ENCODE measurements at regions not wholly inside any gene's neighbourhood (a gene's known extent, or its start where the extent isn't known, plus 50 kb on each side); places are given as distances from the start of the nearest gene placed in this dataset.

DNA sequence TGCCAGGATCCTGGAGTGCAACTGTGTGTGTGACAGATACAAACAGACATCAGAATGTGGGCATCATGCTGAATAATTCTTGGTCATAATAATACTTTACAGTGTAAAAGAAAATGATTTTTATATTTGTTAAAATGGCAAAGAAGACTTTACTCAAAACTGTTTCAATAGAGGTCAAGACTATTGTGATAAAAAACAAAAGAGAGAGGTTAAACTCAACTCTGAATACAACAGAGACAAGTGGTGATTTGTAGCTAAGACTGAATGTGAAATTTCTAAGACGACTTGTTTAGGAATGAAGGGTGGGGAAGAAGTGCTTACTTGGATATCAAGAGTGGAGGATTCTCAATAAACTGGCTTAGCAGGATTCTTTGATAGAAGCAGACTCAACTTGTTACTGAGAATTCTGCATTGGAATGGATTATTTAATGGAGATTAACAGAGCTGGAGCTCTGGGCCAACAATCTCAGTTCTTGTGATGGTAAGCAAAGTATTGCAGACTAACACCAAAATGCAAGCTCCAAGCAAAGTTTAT is 457.4 kb upstream of the CDH18 start:
- TF ChIP-seq, protein P1, sequence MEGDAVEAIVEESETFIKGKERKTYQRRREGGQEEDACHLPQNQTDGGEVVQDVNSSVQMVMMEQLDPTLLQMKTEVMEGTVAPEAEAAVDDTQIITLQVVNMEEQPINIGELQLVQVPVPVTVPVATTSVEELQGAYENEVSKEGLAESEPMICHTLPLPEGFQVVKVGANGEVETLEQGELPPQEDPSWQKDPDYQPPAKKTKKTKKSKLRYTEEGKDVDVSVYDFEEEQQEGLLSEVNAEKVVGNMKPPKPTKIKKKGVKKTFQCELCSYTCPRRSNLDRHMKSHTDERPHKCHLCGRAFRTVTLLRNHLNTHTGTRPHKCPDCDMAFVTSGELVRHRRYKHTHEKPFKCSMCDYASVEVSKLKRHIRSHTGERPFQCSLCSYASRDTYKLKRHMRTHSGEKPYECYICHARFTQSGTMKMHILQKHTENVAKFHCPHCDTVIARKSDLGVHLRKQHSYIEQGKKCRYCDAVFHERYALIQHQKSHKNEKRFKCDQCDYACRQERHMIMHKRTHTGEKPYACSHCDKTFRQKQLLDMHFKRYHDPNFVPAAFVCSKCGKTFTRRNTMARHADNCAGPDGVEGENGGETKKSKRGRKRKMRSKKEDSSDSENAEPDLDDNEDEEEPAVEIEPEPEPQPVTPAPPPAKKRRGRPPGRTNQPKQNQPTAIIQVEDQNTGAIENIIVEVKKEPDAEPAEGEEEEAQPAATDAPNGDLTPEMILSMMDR (IDR thresholded peaks at IDR 0.05): no peak
- TF ChIP-seq POLR2A (IDR thresholded peaks at IDR 0.05): no peak
